Gastroesophageal sphincter (tissue), 3 donors: ENCODE measurements at regions not wholly inside any gene's neighbourhood (a gene's known extent, or its start where the extent isn't known, plus 50 kb on each side); places are given as distances from the start of the nearest gene placed in this dataset.

Source experiments
- POLR2A ChIP-seq, 2 donors: fragments of 450-650 bp; IDR thresholded peaks; one replicate each; pipeline ENCODE4 v1.6.1; 2017; ENCODE audit warnings: antibody characterized with exemption in 2 of 2, mild to moderate bottlenecking in 2 of 2, moderate library complexity in 1 of 2
- TF ChIP-seq, protein P1 (sequence below), 4 experiments: fragments of 200-600 bp in 2 of 4; fragments of 450-650 bp in 2 of 4; sonication (generic) in 1 of 4; IDR thresholded peaks; one replicate each; pipeline ENCODE4 v1.5.1; 2017 to 2019; ENCODE audit warnings: antibody characterized with exemption in 4 of 4, mild to moderate bottlenecking in 2 of 4, moderate library complexity in 2 of 4

DNA sequence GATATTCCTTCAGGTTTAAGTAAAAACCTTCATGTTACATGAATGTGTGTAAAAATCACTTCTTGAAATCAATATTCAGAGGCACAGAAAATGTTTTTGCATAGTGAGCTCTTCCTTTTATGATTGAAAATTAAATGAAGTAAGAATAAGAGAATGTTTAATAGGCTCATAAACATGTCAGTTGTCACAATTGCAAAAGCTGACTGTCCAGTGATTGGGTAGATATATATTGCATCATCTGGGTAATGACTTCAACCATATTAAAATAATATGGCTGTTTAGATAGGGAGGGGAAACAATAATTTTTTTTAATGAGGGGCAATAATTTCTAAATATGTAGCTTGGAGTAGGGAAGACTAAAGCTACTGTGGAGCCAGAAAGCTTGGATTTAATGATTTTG, 529.8 kb upstream of the GOLIM4 start:
- TF ChIP-seq POLR2A (IDR thresholded peaks at IDR 0.05) = no peak
- TF ChIP-seq, protein P1, sequence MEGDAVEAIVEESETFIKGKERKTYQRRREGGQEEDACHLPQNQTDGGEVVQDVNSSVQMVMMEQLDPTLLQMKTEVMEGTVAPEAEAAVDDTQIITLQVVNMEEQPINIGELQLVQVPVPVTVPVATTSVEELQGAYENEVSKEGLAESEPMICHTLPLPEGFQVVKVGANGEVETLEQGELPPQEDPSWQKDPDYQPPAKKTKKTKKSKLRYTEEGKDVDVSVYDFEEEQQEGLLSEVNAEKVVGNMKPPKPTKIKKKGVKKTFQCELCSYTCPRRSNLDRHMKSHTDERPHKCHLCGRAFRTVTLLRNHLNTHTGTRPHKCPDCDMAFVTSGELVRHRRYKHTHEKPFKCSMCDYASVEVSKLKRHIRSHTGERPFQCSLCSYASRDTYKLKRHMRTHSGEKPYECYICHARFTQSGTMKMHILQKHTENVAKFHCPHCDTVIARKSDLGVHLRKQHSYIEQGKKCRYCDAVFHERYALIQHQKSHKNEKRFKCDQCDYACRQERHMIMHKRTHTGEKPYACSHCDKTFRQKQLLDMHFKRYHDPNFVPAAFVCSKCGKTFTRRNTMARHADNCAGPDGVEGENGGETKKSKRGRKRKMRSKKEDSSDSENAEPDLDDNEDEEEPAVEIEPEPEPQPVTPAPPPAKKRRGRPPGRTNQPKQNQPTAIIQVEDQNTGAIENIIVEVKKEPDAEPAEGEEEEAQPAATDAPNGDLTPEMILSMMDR (IDR thresholded peaks at IDR 0.05) = no peak
